Right hindlimb (tissue), 1 donor: ENCODE measurements at regions not wholly inside any gene's neighbourhood (a gene's known extent, or its start where the extent isn't known, plus 50 kb on each side); places are given as distances from the start of the nearest gene placed in this dataset.

Source experiments
- DNase-seq: peaks from one replicate; pipeline ENCODE4 v3.0.0-alpha.2; 2018

GRCh38 chr9:11973011-11973410 lies 720.2 kb upstream of the TYRP1 start:
- DNase-seq, result no peak

DNA sequence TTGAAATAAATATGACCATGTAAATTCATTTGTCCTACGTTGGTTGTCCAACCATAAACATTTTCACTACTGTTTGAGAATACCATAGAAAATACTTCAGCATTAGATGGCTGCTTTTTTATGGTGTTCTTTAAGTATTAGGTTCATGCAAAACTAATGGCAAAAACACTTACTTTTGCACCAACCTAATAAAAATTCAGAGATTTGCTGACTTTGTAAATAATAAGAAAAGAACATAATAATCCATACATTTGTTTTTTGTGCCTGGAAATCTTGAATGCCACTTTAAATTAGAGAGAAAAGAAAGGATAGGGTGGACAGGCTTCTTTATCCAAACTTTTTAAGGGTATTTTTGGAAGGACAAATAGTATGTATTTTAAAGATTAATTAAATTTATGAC lies 719.7 kb upstream of the TYRP1 start:
- no peak for DNase-seq

DNA sequence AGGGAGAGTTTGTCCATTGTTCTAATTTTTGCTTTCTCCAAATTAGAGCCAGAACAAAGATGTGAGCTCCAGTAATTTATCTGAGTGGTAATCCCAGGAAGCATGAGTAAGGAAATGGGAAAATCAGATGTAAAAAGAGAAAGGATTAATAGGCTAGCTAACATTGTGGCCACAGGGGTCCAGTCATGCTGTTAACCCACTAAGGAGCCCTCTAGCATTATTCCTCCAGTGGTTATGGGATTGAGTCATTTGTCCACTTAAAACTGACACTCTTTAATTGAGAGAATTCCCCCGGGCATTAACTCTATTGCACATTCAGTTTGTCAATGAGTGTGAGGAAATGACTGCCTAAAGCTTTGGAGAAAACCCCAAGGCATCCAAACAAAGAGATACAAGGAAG lies 700.3 kb upstream of the TYRP1 start:
- DNase-seq, result no peak

- DNase-seq, result no peak
Measured at GRCh38 chr9:12014488-12014887, 678.7 kb upstream of the TYRP1 start.

GRCh38 chr9:12054235-12054634 lies 639.0 kb upstream of the TYRP1 start:
- no peak for DNase-seq

- no peak for DNase-seq
Measured at GRCh38 chr9:12056874-12057273, 636.3 kb upstream of the TYRP1 start.

DNA sequence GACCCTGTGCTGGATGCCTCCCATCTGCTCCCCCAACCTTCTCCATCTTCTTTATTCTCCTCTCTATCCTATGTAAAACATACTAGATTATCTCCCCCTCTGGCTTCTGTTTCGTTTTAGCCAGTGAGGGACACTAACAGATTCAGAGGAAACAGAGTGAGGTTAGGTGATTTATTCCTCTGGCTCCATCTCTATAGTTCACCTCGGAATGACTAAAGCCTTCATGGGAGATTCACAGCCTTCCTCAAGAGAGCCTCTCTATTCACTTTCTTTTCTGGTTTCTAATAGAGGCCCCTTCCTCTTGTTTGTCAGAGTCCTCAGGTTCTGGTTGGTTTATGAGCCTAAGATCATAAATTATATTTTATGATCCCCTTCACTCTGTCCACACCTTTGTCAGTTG lies 633.1 kb upstream of the TYRP1 start:
- DNase-seq, result no peak

GRCh38 chr9:12060811-12061210 lies 632.4 kb upstream of the TYRP1 start:
- DNase-seq, result no peak

DNA sequence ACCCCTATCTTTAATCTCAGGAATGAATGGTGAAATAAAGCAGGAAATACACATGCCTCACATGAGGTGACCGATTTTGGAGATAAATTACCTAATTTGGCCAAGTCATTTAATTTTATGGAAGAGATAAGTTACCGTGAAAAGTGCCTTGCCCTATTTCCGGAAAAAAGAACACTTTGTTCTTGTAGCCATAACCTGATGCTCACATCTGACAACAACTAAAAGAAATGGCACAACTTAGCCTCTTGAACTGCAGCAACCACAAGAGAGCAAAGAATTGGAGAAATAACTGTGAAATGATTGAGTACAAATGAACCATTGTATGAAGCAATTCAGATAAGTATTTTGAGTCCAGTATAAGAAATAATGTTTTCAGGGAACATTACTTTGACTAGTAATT lies 628.1 kb upstream of the TYRP1 start:
- DNase-seq, result no peak

DNA sequence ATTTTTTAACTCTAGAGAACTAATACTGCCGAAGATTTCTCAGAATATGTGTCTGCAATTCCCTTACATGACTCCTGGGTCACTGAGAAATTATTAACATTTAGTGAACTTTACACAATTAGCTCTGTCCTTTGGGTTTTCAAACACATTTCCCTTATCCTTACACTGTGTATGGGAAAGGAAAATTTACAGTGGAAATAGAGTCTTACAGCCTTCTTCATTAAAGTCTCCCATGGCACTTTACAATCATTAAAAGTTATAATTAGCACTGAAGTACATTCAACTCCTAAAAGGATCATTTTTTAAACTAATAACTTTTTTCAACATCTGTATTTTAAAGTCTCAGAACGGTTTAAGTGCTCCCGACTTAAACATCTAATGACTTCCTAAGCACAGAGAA lies 627.5 kb upstream of the TYRP1 start:
- DNase-seq, result no peak

DNA sequence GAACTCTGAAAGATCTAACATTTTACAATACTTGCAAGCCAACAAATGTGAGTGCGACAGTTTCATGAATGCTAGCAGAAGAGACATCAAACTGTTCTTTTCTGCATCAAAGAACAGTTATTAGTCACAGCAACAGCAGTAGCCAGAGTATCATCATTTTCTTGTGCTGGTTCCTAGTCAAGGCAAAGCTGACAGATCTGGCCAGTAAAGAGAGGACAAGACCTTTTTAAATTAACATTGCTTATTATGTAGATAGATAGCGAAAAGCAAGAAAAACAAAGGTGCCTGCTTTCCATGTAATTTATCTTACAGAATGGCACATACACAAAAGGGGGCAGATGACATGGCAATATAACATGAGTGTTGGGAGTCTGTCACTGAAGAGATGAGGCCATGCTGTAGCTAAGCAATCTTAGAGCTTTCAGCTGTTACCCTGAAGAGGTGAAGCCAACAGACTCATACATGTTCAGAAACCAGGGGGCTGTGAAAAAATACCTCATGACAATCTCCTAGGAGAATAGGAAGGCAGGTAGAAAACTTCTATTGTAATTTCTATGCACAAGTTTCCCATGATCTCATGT lies 626.6 kb upstream of the TYRP1 start:
- no peak for DNase-seq

GRCh38 chr9:12069366-12069765 lies 623.8 kb upstream of the TYRP1 start:
- no peak for DNase-seq

- no peak for DNase-seq
Measured at GRCh38 chr9:12085399-12085798, 607.8 kb upstream of the TYRP1 start.

DNA sequence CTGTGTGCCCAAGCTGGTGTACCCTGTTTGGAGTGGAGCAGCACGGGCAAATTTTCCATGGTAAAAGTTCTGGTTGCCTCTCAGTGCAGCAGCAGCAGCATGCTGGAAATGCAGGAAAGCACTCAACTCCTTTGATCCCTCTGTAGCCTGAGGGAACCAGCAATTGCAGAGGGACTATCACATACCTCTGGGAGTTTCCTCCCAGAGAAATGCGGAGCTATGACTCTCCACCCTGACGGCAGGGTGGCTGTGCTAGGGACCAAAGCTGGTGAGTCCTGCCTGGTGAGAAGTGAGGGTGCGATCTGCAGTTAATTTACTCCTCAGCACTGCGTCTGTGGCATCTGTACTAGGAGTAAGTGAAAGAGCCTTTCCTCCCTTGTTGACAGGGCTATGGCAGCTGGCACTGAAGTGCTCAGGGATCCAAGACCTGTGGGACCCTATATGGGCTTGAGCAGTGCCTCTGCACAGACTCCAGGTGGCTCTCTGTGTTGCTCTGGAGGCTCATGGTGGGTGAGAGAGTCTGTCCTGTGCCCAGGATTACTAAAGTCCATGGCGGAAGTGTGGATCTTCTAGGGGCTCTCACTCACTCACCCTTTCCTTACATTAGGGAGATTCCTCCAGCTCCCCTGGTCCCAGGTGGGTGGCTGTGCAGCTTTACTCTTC lies 601.2 kb upstream of the TYRP1 start:
- DNase-seq, result no peak

DNA sequence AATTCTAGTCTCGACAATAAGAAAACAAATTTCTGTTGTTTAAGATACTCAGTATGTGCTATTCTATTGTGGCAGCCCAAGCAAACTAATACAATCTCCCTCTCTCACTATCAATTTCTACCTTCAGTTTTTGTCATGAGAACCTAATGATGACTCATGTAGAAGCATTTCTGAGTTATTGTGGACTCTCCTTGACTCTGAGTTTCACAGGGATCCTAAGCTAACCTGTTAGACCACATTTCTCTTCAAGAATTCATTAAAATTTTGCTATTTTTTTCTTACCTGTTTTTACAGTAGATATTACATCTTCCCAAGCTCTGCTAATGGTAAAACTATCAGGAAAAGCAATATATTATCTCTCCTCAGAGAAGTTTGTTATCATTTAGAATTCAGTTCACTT lies 599.1 kb upstream of the TYRP1 start:
- DNase-seq, result no peak

GRCh38 chr9:12095931-12096330 lies 597.3 kb upstream of the TYRP1 start:
- DNase-seq, result no peak

- DNase-seq, result no peak
Measured at GRCh38 chr9:12133416-12133815, 559.8 kb upstream of the TYRP1 start.

DNA sequence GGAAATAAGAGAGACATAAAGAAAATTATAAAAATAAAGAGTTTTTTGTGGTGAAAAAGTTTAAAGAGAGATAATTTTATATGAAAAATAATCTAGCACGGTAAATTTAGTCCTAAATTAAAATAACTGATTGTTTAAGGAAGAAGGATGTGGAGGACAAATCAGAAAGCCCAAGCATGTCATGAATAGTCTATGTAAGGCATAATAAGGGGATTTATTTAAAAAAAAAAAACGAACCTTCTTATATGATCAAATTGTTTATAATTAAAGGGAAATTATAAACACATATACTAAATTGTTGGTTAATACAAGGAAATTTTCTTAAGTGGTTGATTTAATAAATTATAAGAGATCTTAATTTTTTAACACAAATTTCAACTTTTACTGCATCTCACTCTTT lies 551.8 kb upstream of the TYRP1 start:
- no peak for DNase-seq

- no peak for DNase-seq
Measured at GRCh38 chr9:12155401-12156134, 537.6 kb upstream of the TYRP1 start.

- no peak for DNase-seq
Measured at GRCh38 chr9:12162181-12162815, 530.9 kb upstream of the TYRP1 start.

DNA sequence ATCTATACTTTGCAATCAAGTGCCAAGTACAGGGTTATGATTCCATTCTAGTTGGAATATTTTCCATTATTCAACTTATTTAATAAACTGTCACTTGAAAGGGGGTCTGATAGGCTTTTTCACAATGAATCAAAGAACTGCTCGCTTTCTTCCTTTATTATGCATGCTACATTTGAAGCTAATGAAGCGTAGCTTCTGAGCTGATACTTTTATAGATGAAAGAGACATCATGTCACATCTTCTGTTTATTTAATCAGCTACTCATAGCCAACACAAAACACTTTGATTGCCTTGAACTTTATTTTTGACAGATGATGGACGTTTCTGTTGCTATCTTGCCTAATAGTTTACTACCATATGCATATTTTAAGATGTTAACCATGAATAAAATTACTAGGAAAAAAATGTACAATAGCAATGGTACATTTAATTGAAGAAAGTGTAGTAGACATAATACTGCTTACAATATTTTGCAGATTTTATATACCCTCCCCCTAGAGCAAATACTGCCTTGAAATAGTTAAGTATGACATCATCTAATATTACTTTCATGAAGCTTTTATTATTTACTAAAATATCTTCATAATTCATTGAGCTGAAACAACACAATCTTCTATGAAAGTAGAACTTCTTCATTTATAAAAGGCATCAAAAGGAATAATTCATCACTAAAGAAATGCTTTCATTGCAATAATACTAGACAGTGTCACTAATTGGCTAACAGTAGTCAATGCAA lies 529.3 kb upstream of the TYRP1 start:
- DNase-seq, result no peak

GRCh38 chr9:12166518-12166917 lies 526.7 kb upstream of the TYRP1 start:
- DNase-seq, result no peak

DNA sequence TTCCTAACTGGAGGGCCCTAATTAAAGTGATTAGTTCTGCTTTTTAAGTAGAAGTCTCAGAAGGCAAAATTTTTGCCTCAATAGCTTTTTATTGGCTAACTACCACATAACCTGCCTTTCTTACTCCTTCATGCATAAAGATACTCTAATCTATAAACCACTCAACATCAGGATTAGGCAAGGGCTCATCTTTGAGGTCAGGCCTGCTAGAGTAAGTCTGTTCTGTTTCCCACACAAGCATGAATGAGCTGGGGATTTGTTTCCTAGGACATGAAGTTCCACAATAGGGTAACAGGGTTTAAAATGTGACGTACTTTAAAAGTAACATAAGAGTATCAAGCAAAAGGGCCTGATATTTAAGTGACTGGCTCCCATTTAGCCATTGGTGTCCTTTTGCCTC lies 522.7 kb upstream of the TYRP1 start:
- DNase-seq, result no peak
